HG03460 (cell line): ENCODE measurements at regions not wholly inside any gene's neighbourhood (a gene's known extent, or its start where the extent isn't known, plus 50 kb on each side); places are given as distances from the start of the nearest gene placed in this dataset.
"Not testable (repeated sequence)": the region's sequence is repeated elsewhere in the genome, so short reads cannot be mapped to it uniquely, and the experiment has no call there.

ENCODE experiments used
- ATAC-seq: cut with Tn5 transposase; IDR thresholded peaks from one replicate; pipeline ENCODE4 v1.9.1; 2021; ENCODE audit not compliant: unreplicated experiment

DNA sequence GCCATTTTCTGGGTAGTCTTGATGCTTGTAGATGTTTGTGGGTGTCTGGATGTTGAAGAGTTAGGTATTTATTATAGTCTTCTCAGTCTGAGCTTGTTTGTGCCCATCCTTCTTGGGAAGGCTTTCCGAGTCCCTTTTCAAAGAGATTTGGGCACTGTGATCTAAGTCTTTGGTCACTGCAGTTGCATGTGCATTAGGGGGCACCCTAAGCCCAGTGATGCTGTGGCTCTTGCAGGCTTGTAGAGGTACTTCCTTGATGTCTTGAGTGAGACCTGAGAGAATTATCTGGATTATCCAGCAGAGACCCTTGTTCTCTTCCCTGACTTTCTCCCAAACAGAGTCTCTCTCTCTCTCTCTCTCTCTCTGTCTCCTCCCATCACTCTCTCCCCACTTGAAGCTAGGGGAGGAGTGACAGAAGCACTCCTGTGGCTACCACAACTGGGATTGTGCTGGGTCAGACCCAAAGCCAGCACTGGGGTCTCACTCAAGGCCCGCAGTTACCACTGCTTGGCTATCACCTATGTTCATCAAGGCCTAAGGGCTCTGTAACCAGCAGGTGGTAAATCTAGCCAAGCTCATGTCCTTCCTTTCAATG, 68.5 kb downstream of the TMCO5A start:
- ATAC-seq: no peak

DNA sequence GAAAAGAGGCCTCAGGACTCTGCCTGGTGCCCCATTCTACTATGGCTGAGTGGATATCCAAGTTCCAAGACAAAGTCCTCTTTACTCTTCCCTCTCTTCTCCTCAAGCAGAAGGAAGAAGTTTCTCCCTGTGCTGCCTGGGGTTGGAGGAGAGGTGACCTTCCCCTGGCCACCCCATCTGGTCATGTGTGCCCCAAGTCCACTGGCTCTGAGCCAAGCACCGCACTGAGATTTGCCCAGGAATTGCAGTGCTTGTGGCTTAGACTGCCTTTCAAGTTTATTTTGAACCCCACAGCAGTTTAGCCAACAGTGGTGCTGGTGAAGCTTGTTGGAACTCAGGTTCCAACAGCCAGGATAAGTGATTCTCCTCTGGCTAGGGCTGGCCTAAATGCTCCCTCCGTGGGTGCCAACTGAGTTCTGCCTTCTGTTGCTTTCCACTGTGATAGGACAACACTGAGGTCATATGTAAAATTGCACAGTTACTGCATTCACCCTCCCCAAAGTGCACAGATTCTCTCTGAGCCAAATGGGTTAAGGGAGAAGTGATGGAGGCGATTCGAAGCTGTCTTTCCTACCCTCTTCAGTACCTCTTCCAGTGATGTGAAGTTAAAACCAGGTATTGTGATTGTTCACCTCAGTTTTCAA, 69.9 kb downstream of the TMCO5A start:
- no peak for ATAC-seq

DNA sequence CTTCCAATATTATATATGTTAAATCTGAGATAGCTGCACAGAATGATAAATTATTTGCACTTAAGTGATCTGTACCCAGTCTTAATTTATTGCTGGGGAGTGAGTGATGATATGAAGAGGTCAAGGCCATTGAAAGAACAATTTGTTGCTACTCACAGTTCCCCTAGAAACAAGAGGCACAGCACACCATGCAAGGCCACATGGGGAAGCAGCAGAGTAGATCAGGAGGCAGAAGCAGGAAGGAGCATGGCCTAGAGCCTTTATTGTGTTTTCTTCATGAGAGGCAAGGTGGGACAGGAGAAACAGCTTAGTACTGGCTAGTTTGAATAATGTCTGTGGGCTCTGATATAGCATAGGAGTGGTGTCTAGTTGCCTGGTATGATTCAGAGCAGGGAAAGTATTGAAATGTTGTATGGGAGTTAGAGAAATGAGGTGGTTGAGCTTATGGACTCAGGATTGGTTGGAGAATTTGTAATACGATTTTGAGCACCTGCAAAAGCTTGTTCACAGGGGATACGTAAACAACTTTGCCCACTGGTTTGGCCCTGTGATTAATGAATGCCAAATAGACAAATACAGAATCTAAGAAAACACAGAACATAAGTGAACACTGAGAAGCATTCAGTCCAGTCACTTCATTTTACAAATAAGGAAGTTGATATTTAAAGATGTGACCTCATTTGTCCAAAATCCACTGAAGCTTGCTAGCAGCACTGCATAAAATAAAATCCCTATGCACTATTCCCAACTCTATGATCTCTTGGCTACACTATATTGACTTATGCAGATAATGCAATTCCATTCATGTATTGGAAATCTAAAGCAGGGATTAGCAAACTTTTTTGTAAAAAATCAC, 71.7 kb downstream of the TMCO5A start:
- no peak for ATAC-seq

DNA sequence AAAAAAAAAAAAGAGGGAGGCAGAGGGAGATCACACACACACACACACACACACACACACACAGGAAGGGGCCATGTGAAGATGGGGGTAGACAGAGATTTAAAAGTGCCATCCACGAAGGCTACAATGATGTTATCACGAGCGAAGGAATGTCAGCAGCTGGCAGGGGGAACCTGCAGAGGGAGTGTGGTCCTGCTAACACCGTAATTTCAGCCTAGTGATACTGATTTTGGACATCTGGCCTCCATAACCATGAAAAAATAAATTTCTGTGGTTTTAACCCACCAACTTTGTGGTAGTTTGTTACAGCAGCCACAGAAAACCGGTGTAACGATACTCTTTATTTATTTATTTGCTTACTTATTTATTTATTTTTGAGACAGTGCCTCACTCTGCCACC, 76.0 kb downstream of the TMCO5A start:
- ATAC-seq: no peak

DNA sequence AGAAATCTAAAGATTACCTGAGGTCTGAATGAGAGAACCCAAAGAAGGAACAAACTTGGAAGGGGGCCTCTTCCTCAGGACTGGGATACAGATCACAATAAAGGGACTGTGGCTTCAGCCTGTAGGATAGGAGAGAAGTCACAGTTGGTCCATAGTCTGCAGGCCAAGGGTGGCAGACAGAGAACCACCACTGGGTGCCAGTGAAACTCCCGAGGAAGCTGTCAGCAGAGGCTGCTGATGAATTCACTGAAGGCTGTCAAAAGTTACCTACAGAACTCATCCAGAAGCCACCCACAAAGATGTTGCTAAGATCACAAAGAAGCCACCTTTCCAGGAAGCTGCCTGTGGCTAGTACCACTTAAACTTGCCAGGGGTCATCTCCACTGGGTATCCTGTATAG, 78.5 kb downstream of the TMCO5A start:
- ATAC-seq: no peak

DNA sequence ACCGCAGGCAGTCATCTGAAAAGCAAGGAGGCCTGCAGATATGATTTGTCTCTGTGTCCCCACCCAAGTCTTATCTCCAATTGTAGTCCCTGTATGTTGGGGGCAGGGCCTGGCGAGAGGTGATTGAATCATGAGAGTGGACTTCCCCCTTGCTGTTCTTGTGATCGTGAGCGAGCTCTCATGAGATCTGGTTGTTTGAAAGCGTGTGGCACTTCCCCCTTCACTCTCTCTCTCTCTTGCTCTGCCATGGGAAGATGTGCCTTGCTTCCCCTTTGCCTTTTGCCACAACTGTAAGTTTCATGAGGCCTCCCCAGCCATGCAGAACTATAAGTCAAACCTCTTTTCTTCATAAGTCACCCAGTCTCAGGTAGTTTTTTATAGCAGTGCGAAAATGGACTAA, 83.3 kb downstream of the TMCO5A start:
- ATAC-seq: no peak

DNA sequence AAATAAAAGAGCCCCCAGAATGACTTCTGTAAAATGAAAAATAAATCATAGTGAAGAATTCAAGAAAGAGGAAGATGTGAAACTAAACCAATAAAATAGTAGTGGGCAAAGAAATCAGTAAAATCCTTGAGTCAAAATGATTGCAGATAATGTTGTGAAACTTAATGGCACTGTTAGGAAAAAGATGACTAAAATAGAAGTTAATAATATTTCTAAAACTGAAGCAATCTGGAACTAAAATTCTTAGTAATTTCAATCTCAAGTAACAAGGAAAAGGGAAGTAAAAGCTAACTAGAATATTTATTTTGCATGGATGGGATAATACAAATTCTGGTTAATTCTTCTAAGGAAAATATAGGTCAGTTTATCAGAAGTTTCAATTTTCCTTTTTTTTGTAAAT, 84.6 kb downstream of the TMCO5A start:
- no peak for ATAC-seq

DNA sequence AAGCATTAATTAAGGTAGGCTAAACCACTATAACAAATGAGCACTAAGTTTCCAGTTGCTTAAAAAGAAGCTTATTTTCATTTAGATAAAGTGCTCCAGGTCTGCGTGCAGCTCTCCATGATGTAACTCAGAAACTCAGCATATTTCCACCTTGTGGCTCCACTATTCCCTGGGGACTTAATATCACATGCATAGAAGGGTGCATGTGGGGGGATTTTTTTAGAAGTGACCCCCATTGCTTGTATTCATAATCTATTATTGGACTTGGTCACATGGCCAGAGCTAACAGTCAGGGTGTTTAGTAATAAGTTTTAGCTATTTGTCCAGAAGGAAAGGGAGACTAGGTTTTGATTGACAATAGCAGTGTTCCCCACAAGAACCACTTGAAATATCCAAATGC, 86.8 kb downstream of the TMCO5A start:
- no peak for ATAC-seq

DNA sequence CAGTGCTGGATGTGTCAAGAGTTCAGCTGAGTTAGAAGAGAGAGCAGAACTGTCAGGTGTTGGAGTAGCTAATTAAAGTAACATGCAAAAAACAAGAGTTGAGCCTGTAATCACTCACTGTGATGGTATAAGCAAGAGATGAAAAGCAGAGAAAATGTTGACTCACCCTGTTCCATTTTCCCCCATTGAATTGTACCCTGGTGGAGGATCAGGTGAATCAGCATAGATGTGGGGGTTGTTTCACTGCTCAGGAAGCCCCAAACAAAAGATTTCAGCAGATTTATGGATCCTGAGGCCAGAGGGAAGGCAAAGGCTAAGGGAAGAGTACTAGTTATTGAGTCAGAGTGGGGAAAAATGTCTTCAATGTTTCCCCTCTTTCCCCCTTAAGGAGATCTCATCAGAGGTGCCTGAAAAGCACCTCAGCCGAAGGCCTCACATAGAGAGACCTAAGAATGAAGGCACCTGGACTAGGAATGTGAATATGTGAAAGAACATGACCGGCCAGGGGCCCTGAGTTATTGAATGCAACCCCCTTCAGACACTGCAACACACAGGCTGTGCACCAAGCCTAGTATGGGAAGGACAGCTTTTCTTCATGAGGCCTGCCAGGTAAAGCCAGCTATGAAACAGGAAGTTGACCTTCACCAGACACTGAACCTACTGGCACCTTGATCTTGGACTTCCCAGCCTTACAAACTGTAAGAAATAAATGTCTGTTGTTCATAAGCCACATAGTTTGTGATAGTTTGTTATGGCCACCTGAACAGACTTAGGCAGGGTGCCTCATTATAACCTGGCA, 90.1 kb downstream of the TMCO5A start:
- no peak for ATAC-seq

DNA sequence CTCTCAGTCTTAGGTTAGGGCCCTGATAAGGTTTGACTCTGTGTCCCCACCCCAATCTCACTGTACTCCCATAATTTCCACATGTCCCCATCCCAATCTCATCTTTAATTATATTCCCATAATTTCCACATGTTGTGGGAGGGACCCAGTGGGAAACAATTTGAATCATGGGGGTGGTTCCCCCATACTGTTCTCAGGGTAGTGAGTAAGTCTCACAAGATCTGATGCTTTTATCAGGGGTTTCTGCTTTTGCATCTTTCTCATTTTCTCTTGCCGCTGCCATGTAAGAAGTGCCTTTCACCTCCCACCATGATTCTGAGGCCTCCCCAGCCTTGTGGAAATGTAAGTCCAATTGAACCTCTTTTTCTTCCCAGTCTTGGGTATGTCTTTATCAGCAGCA, 91.2 kb downstream of the TMCO5A start:
- not testable (repeated sequence) for ATAC-seq

DNA sequence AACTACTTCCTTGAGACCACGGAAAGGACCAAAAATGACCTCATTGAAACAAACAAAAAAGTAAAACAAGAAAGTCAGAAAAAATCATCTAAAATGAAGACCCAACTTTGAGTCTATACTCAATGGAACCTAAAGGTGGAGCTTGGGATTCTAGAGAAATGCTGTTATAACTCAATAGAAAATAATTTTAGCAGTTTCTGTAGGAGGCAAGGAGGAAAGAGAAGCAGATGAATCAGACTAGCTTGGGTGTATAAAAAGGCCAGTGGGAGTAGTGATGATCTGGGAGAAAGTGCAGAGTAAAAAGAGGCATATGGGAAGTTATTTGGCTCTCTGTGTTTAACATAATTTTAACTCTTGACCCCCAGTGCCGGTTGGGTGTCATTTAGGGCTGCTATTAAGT, 94.4 kb downstream of the TMCO5A start:
- ATAC-seq: no peak

DNA sequence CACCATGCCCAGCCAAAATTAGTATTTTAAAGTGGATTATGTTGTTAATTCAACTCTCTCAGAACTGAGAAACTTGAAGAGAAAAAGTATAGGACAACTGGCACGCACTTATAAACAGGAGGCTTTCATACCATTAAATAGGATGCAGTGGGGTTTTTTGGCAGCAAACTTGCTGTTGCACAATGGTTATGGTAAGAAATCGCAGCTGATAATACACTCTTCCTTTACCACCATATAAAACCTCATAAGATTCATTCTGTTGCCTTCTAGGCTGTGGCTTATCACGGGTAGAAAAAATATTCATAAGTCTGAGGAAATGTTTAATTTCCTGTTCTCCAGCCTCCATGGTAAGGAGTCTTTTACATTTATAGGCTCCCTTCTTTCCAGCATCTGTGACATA, 95.3 kb downstream of the TMCO5A start:
- ATAC-seq: no peak

DNA sequence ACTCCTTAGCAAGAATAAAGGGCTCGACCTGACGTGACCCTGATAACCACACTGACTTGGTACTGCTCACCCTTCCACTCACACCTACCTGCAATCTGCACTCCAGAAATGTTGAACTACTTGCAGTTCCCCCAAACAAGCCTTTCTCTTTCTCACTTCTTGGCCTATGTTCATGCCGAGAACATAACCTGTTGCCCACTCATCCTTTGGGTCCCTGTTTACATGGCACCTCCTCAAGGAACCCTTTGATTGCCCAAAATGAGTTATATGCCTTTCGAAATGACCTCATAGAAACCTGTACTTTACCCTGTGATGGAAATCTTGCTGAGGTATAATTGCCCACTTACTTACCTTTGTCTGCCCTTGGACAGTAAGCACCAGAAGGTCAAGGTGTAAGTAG, 96.2 kb downstream of the TMCO5A start:
- ATAC-seq: no peak

DNA sequence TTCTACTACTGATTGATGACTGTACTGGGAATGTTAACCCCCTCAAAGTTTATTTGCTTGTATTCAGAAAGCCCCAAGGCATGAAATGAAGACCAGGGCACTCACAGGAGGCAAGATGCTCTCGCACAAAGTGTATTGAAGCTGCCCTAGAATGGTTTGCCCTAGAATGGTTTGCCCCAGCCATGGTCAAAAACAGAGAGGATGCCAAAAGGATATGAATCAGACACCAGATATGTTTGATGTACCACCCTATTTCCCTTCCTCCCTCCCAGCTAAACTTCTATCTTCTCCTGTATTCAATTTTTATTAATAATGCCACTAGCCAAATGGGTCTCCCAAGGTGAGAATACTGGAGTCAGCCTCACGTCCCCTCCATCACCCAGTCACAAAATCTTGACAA, 101.3 kb downstream of the TMCO5A start:
- ATAC-seq: no peak

DNA sequence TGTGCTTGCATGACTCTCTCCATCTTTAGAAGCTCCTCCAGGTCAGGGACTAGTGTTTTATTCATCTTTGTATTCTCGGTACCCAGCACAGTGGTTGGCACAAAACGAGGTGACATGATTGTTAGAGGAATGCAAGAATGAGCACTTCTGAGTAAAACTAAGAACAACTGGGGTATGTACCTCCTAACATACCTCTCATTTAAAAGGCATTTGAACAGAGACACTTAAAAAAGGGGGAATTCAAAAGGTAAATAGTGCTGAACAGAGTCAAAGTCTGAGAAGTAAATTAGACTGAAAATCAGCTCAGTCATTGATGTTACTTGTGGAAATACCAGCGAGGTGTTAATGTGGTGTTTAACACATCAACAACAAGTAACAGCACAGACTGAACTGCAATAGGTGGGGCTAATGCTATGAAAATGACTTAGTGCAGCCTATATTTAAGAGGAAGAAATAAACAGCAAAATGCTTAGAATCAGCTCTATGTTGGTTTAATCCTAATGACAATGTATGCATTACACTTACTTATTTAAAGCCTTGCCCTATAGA, 102.4 kb downstream of the TMCO5A start:
- ATAC-seq: no peak

DNA sequence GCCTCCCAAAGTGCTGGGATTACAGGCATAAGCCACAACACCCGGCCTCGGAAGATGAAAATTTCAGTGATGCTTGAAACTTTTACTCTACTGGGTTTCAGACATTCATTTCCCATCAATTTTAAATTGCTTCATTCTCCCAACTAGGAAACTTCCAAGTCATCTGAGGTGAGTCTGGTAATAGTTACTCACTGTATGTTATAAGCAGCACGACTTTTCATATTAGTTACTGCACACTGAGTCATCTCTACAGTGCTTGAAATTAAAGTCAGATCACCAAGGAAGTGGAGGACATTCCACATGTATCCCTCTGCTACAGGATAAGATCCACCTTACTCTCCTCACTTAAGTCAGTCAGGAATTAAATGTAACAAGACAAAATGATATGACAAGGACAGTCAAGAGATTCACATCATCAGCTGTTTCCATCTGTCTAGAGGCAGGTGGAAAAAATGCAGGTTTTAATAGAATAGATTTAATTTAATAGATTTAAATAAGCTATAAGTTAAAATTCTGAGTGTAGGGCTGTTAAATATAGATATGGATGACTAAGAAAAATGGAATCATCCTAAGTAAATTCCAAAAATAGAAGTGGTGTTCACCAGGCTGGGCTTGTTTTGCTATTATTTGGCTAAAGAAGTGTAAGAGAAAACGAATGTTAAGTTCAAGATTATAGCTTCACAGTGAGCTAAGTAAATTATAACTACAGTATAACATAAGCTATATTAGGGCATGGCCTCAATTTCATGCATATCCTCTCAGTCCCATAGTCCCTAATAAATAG, 104.4 kb downstream of the TMCO5A start:
- ATAC-seq: no peak

DNA sequence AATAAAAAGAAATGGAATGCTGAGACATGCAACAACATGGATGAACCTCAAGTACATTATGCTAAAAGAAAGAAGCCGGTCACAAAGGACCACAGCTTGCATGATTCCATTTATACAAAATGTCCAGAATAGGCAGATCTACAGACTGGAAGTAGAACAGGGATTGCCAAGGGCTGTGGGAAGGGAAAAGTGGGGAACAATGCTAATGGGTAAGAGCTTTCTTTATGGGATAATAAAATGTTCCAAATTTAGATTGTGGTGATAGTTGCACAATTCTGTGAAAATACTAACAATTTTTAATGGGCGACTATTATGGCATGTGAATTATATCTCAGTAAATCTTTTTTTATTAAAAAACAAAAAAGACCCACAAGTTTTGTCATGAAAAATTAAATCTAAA, 106.2 kb downstream of the TMCO5A start:
- no peak for ATAC-seq

DNA sequence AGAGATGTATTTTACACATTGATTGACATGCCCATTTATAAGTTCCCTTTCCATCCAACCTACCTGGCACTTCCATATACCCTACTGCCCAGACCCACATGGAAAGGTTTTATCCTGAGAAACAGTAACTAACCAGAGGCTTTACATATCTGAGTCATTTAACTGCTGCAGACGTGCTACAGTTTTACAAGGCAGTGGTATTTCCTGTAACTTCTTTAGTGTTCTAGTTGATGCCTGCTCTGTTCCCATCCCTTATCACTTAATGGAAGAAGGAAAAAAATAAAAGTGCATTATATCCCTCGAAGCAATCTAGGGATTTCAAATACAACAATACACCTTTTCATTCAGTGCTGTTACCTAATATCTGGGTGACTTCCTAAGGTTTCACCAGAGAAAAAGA, 107.1 kb downstream of the TMCO5A start:
- no peak for ATAC-seq

DNA sequence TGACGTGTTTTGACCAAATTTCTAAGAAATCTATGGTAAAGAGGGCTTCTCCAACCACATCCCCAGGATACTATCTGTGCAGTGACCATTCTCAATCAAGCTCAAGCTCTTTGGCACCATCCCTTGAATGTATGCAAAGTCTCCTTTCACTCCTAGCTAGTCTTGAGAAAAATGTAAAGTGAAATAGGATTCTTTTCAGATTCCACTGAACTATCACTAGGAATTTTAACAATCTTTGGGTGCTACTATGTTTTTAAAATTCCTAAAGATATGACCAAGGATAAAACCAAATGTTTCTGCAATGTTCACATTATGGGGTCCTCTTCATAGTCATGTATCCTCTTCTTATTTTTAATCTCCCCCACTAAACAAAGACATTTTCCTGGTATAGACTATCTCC, 107.8 kb downstream of the TMCO5A start:
- no peak for ATAC-seq

DNA sequence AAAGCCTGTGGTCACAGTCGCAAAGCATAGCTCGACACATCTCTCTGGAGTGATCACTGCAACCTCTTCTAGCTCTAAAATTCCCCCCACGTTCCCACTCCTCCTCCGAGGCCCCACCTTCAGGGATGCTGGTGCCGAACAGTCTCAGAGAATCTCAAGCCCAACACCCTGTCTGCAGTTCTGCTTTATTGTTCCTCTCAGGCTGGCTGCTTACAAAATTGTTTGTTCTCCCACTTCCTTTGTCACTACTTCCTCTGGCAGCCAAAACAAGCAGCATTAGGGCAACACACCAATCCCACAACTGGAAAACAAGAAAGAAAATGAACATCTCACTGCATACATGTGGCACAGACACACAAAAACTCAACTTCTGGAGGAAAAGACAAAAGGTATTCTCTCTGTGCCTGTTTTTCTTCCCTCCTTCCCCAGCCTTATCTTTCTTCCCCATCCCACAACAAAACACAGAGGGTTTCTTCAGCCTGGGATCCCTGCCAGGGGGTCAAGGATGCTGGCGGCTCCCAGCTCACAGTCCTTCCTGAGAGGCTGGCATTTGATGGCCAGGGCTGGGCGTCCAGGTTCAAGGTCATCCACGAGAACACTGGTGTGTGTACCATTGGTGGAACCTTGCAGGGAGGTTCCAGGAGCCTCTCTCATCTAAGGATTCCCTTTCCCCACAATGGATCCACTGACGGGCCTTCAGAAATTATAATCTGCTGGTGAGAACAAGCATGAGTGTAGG, 108.4 kb downstream of the TMCO5A start:
- no peak for ATAC-seq
